Hindlimb muscle (tissue), 1 donor: ENCODE measurements at regions not wholly inside any gene's neighbourhood (a gene's known extent, or its start where the extent isn't known, plus 50 kb on each side); places are given as distances from the start of the nearest gene placed in this dataset.
"Not testable (repeated sequence)": the region's sequence is repeated elsewhere in the genome, so short reads cannot be mapped to it uniquely, and the experiment has no call there.

Experiments used
- DNase-seq: peaks from one replicate; pipeline ENCODE4 v3.0.0-alpha.2; 2013

GRCh38 chr15:99486371-99487336 lies 79.1 kb upstream of the MEF2A start:
- peak; percentile 64 for DNase-seq

GRCh38 chr15:99487337-99487730 lies 78.5 kb upstream of the MEF2A start:
- DNase-seq: no peak

DNA sequence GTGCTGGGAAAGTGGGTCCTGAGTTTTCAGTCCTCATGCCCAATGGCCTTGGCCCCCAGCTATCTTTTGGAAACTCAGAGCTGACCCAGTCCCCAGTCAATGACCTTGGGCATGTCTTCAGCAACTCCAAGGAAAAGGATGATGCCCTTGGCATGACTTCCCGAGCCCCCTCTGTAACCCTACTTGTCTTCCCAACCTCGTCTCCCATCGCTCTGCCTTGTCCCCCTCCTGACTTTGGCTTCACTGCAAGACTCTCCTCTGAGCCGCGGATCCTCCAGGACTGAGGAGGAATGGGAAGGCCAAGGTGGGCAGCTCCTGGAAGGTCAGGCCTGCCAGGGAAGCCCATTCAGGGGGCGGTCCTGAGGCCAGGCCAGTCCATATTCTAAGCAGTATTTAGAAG lies 73.5 kb upstream of the MEF2A start:
- DNase-seq: no peak

GRCh38 chr15:99492716-99493115 lies 73.1 kb upstream of the MEF2A start:
- no peak for DNase-seq

DNA sequence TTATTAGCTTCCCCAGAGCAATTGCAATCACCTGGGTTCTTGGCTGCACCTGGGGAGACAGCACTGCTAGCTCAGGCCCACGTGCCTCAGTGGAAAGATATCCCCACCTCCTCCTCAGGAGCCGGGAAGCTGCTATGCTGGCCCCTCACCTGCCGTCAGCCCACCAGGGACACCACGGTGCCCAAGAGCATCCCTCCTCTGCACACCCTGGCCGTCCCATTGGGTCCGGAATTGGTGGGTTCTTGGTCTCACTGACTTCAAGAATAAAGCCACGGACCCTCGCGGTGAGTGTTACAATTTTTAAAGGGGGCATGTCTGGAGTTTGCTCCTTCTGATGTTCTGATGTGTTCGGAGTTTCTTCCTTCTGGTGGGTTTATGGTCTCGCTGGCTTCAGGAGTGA lies 72.3 kb upstream of the MEF2A start:
- DNase-seq: no peak

DNA sequence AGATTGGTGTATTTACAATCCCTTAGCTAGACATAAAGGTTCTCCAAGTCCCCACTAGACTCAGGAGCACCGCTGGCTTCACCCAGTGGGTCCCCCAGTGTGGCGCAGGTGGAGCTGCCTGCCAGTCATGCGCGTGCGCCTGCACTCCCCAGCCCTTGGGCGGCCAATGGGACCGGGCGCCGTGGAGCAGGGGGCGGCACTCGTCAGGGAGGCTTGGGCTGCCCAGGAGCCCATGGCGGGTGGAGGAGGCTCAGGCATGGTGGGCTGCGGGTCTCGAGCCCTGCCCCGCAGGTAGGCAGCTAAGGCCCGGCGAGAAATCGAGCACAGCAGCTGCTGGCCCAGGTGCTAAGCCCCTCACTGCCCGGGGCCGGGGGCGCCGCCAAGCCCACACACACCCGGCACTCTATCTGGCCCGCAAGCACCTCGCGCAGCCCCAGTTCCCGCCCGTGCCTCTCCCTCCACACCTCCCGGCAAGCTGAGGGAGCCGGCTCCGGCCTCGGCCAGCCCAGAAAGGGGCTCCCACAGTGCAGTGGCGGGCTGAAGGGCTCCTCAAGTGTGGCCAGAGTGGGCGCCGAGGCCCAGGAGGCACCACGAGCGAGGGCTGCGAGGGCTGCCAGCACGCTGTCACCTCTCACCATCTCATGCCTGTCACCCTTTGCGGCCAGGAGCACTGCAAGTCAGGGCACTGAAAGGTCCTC lies 71.1 kb upstream of the MEF2A start:
- not testable (repeated sequence) for DNase-seq

GRCh38 chr15:99495430-99496301 lies 70.1 kb upstream of the MEF2A start:
- no peak for DNase-seq

- DNase-seq: no peak
Measured at GRCh38 chr15:99496302-99496629, 69.5 kb upstream of the MEF2A start.

GRCh38 chr15:99502182-99502581 lies 63.6 kb upstream of the MEF2A start:
- DNase-seq: no peak

DNA sequence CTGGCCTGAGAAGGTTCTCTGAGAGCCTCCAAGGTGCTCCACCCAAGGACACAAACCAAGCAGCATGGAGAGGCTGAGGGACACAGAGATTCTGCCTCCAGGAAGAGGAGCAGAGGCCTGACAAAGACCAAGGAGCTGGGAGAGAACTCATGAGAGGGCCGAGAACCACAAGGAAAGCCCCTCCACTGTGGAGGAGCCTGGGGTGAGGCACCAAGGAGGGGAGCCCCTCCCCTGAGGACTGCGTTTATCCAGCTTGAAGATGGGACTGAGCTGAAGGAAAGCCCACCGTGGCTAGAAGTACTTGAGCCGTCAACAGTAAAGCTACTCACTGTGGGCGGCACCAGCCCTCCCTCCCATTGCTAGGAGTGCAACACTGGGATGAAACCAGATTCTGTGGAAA lies 63.1 kb upstream of the MEF2A start:
- no peak for DNase-seq

DNA sequence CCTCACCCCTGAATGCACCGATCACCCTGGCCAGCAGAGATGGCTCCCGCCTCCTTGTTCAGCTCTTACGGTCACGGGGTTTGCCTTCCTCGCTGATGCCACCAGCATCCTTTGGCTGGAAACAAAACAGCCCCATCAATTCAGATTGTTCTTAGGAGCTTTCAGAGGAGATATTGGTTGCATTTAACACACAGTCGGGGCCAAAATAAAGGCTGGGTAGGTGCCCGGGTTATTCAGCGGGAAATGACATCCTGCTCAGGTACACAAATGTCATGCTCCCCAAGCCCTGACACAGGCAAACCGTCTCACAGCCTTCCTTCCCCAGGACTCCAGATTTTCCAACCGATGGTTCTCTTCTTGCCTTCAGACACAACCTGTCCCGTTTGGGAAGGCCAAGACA lies 62.4 kb upstream of the MEF2A start:
- no peak for DNase-seq

DNA sequence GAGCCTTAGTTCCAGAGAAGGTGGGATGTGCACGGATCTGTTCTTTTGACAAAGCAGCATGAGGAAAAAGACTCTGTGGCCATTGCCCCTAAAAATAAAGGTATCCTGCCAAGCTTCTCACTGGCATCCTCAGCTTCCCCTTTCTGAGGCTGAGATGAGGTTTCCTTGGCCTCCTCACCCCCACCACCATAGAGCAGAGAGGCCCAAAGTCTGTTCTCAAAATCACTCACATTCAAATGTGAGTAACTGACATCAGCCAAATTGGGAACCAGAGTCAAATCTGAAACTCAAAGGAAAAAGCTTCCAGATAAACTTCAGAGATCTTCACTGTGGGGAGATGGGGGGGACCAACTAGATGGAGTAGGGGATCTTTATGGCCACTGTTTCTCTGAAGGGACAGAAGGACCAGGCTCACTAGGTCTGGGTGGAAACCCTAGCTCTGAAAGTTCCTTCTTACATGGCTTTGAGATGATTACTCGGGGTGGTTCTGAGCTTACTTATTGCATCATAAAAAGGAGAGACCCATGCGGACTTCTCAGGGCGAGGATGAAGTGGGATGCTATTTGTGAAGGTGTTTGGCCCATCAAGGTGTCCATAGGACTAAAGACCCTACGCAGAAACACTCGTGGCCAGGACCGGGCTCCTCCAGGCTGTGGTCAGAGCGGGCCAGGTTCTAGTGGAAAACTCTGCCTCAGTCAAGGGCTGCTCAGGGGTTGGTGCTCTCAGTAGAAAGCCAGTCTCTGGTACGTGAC lies 61.5 kb upstream of the MEF2A start:
- DNase-seq: no peak

DNA sequence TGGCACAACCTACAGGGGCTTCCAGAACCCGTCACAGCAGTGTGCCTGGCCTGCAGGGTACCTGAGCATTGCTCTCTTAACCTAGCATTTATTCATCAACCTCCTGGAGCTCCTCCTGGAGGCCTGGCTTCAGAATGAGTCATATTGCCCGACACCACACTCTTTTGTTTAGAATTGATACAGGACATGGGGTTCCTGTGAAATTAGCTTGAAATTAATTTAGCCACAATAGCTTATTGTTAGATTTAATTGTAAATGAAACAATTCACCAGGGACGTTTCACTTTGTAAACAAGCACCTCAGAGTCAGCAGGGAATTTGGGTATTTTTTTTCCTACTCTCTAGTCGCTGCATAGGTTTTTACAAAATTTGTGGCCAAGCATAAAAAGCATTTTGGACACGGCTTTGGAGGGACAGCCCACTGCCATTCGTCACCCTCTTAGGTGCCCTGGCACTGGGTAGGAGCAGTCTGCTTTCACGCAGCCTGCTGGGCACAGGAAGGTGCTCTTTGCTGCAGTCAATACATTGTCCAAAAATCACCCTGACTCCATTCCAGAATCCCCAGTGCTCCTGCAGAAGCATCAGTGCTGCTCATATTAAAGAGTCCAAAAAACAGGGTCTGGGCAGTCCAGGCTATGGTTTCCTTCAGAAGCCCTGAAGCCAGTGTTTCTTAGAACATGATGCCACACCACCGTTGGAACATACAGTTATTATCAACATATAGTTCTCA lies 60.8 kb upstream of the MEF2A start:
- DNase-seq: no peak

GRCh38 chr15:99506399-99506798 lies 59.4 kb upstream of the MEF2A start:
- DNase-seq: no peak

- no peak for DNase-seq
Measured at GRCh38 chr15:99507016-99507503, 58.7 kb upstream of the MEF2A start.

DNA sequence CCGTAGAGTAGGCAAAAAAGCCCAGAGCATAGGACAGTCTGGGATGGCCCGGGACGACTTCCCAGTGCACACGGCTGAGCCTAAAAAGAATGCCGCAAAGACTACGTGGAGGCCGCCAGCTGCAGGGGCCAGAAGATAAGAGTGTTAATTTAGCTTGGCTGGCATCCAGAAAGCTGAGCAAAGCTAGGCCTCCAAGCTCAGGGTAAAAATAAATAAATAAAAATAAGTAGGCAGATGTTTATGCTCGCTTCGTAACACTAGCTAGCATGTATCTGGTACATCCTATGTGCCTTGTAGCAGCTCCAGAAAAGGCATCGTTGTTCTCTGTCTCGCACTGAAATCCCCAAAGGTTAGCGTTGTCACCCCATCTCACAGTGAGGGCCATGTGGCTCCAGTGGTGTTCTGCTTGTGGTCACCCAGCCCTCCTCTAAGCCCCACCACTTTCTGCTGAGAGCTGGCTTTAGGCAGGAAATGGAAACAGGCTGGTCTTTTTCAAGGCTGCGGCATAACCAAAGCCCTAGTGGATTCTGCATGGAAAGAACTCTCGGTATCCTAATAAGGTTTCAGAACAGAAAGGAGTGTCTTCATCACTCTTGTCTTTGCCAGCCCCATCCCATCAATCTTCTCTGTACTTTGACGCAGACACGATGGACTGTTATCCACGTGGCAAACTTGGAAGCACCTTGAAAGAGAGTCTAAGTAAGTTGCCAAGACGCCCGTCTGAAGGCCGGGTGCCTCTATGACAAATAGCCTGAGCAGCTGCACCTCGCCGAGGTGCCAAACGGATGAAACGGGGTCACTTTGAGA lies 58.1 kb upstream of the MEF2A start:
- peak; percentile 49 for DNase-seq

DNA sequence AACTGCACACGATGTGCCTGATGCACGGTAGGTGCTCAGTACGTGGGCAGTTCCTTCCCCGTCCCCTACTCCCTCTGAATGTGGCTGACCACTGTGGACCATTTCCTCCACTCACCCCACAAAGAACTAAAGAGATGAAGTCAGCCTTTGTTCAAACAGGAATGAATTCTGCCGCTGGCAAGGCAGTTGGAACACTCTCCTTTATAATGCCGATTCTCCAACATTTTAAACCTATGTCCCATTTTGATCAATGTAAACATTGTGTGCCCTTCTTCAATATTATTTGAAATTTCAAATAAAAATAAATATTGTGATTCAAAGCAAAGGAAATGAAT lies 57.5 kb upstream of the MEF2A start:
- no peak for DNase-seq

DNA sequence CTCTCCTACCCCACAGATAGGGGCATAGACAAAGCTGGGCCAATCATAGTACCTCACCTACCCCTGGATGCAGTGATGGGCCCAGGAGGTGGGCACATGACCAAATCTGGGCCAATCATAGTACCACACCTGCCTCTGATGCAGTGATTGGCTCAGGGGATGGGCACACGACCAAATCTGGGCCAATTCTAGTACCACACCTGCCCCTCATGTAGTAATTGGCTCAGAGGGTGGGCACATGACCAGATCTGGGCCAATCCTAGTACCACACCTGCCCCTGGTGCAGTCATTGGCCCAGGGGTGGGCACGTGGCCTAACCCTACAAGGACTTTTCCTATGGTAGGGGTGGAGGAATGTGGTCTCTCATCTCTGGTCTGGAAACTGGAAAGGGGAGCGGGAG lies 56.9 kb upstream of the MEF2A start:
- no peak for DNase-seq

DNA sequence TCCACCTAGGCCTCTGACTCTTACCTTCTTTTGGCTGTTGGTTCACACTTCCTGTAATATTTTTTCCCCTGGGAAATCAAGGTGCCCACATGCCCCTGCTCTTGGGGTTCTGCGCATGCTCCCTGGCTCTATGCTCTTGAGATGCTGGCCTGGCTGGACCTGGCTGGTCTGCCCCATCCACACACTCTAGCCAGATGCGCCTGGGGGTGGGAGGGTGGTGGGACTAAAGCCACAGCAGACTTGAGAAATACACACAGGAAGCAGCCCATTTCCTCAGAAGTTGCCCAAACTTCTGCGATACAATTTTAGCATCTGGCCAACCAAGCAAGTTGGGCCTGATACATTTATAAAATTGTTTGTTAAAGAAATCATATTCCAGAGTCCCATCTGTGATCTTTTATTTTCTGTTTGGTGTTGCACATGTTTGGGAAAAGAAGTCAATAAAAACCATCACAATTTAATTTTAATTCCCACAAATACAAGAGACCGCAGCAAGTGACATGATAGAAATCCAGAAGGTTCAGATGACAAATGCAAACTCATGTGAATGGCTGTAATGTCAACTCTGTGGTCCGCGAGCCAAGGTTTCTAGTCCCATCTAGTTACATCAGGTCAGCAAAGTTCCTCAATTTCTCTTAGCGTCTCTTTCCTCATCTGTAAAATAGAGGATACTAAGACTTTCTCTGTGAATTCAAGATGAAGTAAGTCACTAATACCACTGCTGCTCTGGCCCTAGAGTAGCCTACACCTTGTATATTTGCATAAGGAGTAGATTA lies 55.9 kb upstream of the MEF2A start:
- DNase-seq: no peak

DNA sequence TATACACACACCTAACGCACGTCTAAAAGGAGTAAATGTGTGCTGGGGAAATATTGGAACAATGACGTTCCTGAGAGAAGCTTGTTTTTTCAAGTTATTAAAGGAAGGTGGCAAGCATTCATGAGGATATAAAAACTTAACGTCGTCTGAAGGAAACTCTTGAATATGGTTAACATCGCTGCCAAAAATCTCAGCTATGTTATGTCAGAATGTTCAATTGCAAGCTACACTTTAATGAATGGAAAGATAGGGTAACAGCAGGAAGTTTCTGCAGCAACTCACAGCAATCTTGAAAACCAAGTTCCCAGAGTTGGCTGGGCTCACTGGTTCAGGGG lies 54.3 kb upstream of the MEF2A start:
- peak; percentile 66 for DNase-seq
